Heart left ventricle (tissue), 16 donors: ENCODE measurements at regions not wholly inside any gene's neighbourhood (a gene's known extent, or its start where the extent isn't known, plus 50 kb on each side); places are given as distances from the start of the nearest gene placed in this dataset.
"Not testable (repeated sequence)": the region's sequence is repeated elsewhere in the genome, so short reads cannot be mapped to it uniquely, and the experiment has no call there.

Experiments
- ATAC-seq, 4 donors: fragments of 200-7000 bp; cut with Tn5 transposase; one replicate each; pipeline ENCODE4 v1.9.1; 2020 to 2022; ENCODE audit warnings: moderate library complexity in 4 of 4, mild to moderate bottlenecking in 3 of 4, moderate number of reproducible peaks in 1 of 4
- DNase-seq, 5 donors: peaks; one replicate each; pipeline ENCODE4 v3.0.0-alpha.2; 2020
- H3K27ac ChIP-seq, 12 donors: fragments of 200-600 bp; sonication (generic) in 4 of 12; one replicate each; pipeline versions ENCODE4 v1.5.0 to v1.8.0; 2016 to 2022; ENCODE audit warnings: mild to moderate bottlenecking in 2 of 12
- H3K27me3 ChIP-seq, 9 donors: fragments of 200-600 bp; sonication (generic) in 2 of 9; one replicate each; pipeline versions ENCODE4 v1.5.1 to v1.8.0; 2016 to 2022; ENCODE audit warnings: mild to moderate bottlenecking in 3 of 9
- H3K36me3 ChIP-seq, 9 donors: fragments of 200-600 bp; sonication (generic) in 2 of 9; one replicate each; pipeline versions ENCODE4 v1.5.0 to v1.8.0; 2018 to 2022; ENCODE audit warnings: mild to moderate bottlenecking in 2 of 9
- H3K4me1 ChIP-seq, 12 donors: fragments of 200-600 bp; sonication (generic) in 4 of 12; one replicate each; pipeline versions ENCODE4 v1.5.0 to v1.8.0; 2016 to 2022; ENCODE audit warnings: mild to moderate bottlenecking in 3 of 12
- H3K4me3 ChIP-seq, 12 donors: fragments of 200-600 bp; sonication (generic) in 4 of 12; one replicate each; pipeline versions ENCODE4 v1.5.0 to v1.8.0; 2017 to 2022; ENCODE audit warnings: mild to moderate bottlenecking in 9 of 12, moderate library complexity in 4 of 12
- H3K9me3 ChIP-seq, 12 donors: fragments of 200-600 bp; sonication (generic) in 4 of 12; one replicate each; pipeline versions ENCODE4 v1.5.0 to v1.8.0; 2016 to 2022; ENCODE audit warnings: mild to moderate bottlenecking in 1 of 12
- POLR2A ChIP-seq, 2 donors: fragments of 450-650 bp; IDR thresholded peaks; one replicate each; pipeline ENCODE4 v1.6.1; 2017; ENCODE audit warnings: antibody characterized with exemption in 2 of 2, mild to moderate bottlenecking in 2 of 2, moderate library complexity in 2 of 2
- WGBS, 4 donors: extraction: QIAGEN DNeasy Blood & Tissue Kit in 2 of 4; methylation state at CpG; one replicate each; pipeline versions ENCODE4 v1.1.5 to v1.1.7; 2013 to 2018; 5-methylcytosine and 5-hydroxymethylcytosine counted together
- intact Hi-C, 10 donors: fragments of 100-400 bp; cut with DNase I; formaldehyde crosslinking; loops; one replicate each; pipeline versions ENCODE4 v1.11.1 to v1.14.2; 2022
- TF ChIP-seq, protein P1 (sequence below), 12 donors: fragments of 200-600 bp; sonication (generic) in 4 of 12; IDR thresholded peaks; one replicate each; pipeline versions ENCODE4 v1.5.0 to v1.8.0; 2018 to 2022; ENCODE audit warnings: antibody characterized with exemption in 12 of 12, mild to moderate bottlenecking in 5 of 12
- donor health status: ischemic (EF 13 %, LVEDD 7.1; RV severe dilation, severe dysfunction).
- donor health status: healthy with polysubstance abuse.
- donor health status: DM: no; HTN: yes; CAD: no.
- donor health status: DM: no; HTN: no; CAD: no.
- donor health status: ischemic (EF 25% LVEDD 6.9; RV normal size, moderate dysfunction).
- donor health status: ischemic (EF 25% LVEDD 5.7; RV mildly dilated, moderate dysfunction).
- donor health status: healthy.
- donor health status: DM: yes; HTN: yes; CAD: no.
- donor health status: ischemic (EF 35%, LVEDD 5.7; RV mildly dilated, moderate dysfunction).
- donor health status: nonischemic (EF 11% LVEDD 7.7; RV severe dilation, severe dysfunction).
- donor health status: DM: yes; HTN: yes; CAD: no.
- donor health status: PGD.
- donor health status: ischemic (EF 29% LVEDD 5.4; RV normal size, mild dysfunction).
- donor health status: nonischemic (EF 23%, LVEDD 6.1; RV moderate dilation, normal function).

DNA sequence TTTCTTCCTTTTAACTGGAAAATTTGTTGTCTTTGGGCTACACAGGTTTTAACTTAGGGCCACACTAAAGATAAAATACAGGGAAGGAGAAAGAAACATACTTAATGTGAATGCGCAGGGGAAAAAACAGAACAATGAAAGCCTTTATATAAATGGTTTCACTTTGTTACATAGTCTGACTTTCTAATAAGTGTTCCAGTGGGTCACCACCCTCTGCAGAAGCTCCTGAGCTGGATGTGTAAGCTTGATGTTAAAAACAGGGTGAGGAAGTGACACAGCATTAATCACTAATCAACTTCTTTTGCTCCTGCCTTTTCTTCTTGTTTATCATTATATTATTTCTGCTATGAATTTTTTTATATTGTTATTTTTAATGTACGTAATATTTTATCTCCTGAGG, 445.6 kb upstream of the CA10 start:
- intact Hi-C loops, result loop anchor here in 1 of 10 donors (10.0 kb wide), 1 partner anchor 61 kb away; no protein-coding TSS in a partner anchor
- TF ChIP-seq POLR2A (IDR thresholded peaks at IDR 0.05), result no peak
- TF ChIP-seq, protein P1, sequence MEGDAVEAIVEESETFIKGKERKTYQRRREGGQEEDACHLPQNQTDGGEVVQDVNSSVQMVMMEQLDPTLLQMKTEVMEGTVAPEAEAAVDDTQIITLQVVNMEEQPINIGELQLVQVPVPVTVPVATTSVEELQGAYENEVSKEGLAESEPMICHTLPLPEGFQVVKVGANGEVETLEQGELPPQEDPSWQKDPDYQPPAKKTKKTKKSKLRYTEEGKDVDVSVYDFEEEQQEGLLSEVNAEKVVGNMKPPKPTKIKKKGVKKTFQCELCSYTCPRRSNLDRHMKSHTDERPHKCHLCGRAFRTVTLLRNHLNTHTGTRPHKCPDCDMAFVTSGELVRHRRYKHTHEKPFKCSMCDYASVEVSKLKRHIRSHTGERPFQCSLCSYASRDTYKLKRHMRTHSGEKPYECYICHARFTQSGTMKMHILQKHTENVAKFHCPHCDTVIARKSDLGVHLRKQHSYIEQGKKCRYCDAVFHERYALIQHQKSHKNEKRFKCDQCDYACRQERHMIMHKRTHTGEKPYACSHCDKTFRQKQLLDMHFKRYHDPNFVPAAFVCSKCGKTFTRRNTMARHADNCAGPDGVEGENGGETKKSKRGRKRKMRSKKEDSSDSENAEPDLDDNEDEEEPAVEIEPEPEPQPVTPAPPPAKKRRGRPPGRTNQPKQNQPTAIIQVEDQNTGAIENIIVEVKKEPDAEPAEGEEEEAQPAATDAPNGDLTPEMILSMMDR (IDR thresholded peaks at IDR 0.05), result no peak

DNA sequence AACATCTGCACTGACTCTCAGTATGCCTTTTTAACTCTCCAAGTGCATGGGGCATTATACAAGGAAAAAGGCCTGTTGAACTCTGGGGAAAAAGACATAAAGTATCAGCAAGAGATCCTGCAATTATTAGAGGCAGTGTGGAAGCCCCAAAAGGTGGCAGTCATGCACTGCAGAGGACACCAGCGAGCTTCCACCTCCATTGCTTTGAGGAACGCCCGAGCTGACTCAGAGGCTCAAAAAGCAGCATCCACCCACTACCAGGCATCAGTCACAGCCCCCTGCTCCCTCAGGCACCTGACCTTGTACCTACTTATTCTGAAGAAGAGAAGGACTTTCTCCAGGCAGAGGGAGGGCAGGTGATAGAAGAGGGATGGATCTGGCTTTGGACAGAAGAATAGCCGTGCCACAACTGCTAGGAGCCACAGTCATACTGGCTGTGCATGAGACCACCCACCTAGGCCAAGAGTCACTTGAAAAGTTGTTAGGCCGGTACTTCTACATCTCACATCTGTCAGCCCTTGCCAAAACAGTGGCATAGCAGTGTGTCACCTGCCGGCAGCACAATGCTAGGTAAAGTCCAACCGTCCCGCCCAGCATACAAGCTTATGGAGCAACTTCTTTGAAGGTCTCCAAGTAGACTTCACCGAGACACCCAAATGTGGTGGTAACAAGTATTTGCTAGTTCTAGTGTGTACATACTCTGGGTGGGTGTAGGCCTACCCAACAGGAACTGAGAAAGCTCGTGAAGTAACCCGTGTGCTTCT, 439.1 kb upstream of the CA10 start:
- H3K36me3 ChIP-seq, H3K27ac ChIP-seq, H3K27me3 ChIP-seq, H3K9me3 ChIP-seq, H3K4me1 ChIP-seq, H3K4me3 ChIP-seq, ATAC-seq, DNase-seq: not testable (repeated sequence)
- TF ChIP-seq, protein P1 (IDR thresholded peaks at IDR 0.05), result peak in 10 of 12 donors; percentile 9 to 37 (median 24)
- WGBS, 4 donors, result 75 to 78% (median 76%) methylated on average over 11 of the region's 11 CpGs
- intact Hi-C loops, result loop anchor here in 2 of 10 donors (5.0 kb wide), 2 partner anchors 50 to 555 kb away; no protein-coding TSS in a partner anchor

More for the DNA sequence above, 445.6 kb upstream of the CA10 start:
- no peaks in the 10 kb centered on the region for H3K27me3 ChIP-seq
- no peak overlapping the region for H3K27ac ChIP-seq
- no peak for ATAC-seq
- no peak overlapping the region for H3K4me3 ChIP-seq
- WGBS, 4 donors, result 28 to 66% (median 33%) methylated on average over 2 of the region's 2 CpGs
- no peaks in the 10 kb centered on the region for H3K36me3 ChIP-seq
- no peaks in the 10 kb centered on the region for H3K4me1 ChIP-seq
- DNase-seq, result no peak
- H3K9me3 ChIP-seq, result no peaks in the 10 kb centered on the region

DNA sequence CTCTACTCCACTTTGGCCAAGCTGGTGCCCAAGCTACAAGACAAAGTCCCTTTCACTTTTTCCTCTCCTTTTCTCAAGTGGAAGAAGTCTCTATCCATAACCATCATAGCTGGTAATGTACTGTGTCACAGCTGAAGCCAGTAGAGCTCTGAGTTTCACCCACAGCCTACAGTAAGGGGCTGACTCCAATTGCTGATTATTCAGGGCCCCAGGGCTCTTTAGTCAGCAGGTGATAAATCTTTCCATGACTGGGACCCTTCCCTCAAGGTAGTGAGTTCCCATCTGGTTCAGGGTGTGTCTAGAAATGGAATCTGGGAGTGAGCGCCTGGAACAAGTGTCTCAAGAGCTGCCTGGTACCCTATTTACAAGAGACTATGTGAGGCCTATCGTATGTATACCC, 436.0 kb upstream of the CA10 start:
- no peaks in the 10 kb centered on the region for H3K36me3 ChIP-seq
- no peaks in the 10 kb centered on the region for H3K27me3 ChIP-seq
- no peak overlapping the region for H3K27ac ChIP-seq
- peaks cover 0 to 12% (median under 1%) of the 10 kb centered on the region in 12 donors for H3K9me3 ChIP-seq
- no peak overlapping the region for H3K4me3 ChIP-seq
- 74 to 93% (median 92%) methylated on average over 2 of the region's 2 CpGs for WGBS, 4 donors
- ATAC-seq (no peak), DNase-seq (no peak)
- TF ChIP-seq, protein P1 (IDR thresholded peaks at IDR 0.05), result no peak
- TF ChIP-seq POLR2A (IDR thresholded peaks at IDR 0.05), result no peak
- intact Hi-C loops, result loop anchor here in 1 of 10 donors (5.0 kb wide), 1 partner anchor 52 kb away; no protein-coding TSS in a partner anchor
- H3K4me1 ChIP-seq, result no peaks in the 10 kb centered on the region

DNA sequence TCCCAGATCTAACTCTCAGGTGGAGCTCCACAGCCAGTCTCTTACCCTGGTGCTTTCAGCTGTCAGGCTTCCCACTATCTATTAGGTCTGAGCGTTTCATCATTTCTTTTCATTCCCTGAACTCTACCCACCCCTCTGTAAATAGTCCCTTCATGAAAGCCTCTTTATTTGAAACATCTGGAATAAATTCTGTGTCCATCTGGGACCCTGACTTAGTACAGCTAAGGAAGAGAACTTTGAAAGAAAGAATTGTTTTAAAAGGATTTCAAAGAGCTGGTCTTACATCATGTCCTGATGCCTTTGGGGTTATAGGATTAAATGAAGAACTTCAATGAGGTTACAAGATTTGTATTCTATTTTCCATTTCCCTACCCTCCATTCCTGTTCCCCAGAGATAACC, 388.5 kb upstream of the CA10 start:
- ATAC-seq (no peak), DNase-seq (no peak)
- 48 to 66% (median 54%) methylated on average over 1 of the region's 1 CpG for WGBS, 4 donors
- intact Hi-C loops, result loop anchor here in 1 of 10 donors (5.0 kb wide), 1 partner anchor 50 kb away; no protein-coding TSS in a partner anchor
- Histone ChIP-seq H3K9me3 (peaks cover 0 to 7% (median 0%) of the 10 kb centered on the region in 12 donors), H3K27me3 (no peaks in the 10 kb centered on the region), H3K27ac (no peak overlapping the region), H3K4me1 (no peaks in the 10 kb centered on the region), H3K36me3 (no peaks in the 10 kb centered on the region), H3K4me3 (no peak overlapping the region)
- TF ChIP-seq POLR2A (IDR thresholded peaks at IDR 0.05), result no peak
